Panc1 (cell line): ENCODE measurements at regions not wholly inside any gene's neighbourhood (a gene's known extent, or its start where the extent isn't known, plus 50 kb on each side); places are given as distances from the start of the nearest gene placed in this dataset.

Experiments used
- ATAC-seq: fragments of 200-7000 bp; cut with Tn5 transposase; 2 replicates; pipeline ENCODE4 v1.9.1; 2020; ENCODE audit warnings: mild to moderate bottlenecking, moderate library complexity
- BruUV-seq: library from RNA; stranded (reverse); fragments of 400-500 nt; replicated peaks from 2 replicates; lab custom pipeline; 2021; lab: Mats Ljungman, UMichigan
- CTCF ChIA-PET: fragments of 300-600 bp; sonication (Branson Sonifier 250); formaldehyde crosslinking; loops from one replicate; lab custom pipeline; 2022; ENCODE audit warnings: antibody characterized with exemption; lab: Charles Lee
- POLR2A ChIA-PET: fragments of 300-600 bp; sonication (Branson Sonifier 250); formaldehyde crosslinking; loops from one replicate; lab custom pipeline; 2022; ENCODE audit warnings: antibody characterized with exemption; lab: Charles Lee
- DNase-seq: peaks from one replicate; pipeline ENCODE4 v3.0.0-alpha.2; 2010; ENCODE audit warnings: low read depth, low spot score
- H3K27ac ChIP-seq: 2 replicates; pipeline ENCODE4 v1.5.1; 2011; ENCODE audit warnings: mild to moderate bottlenecking, low read length, inconsistent platforms
- H3K27me3 ChIP-seq: fragments of 200-500 bp; sonication (Bioruptor generic); 2 replicates; pipeline ENCODE4 v1.6.0; 2014; ENCODE audit warnings: low read length, inconsistent platforms; ENCODE audit not compliant: control insufficient read depth, insufficient read depth
- H3K36me3 ChIP-seq: fragments of 200-500 bp; sonication (Bioruptor generic); 2 replicates; pipeline ENCODE4 v1.5.1; 2014; ENCODE audit warnings: inconsistent platforms, mild to moderate bottlenecking, low read length, moderate library complexity; ENCODE audit not compliant: control insufficient read depth, insufficient read depth
- H3K4me1 ChIP-seq: 2 replicates; pipeline ENCODE4 v1.5.1; 2011; ENCODE audit warnings: inconsistent platforms, mild to moderate bottlenecking, low read length, moderate library complexity; ENCODE audit not compliant: control insufficient read depth, insufficient read depth
- H3K4me3 ChIP-seq, 2 experiments: 2 replicates each; pipeline ENCODE4 v1.5.1; 2011 to 2012; ENCODE audit warnings: low read depth in 2 of 2, low read length in 2 of 2, mild to moderate bottlenecking in 2 of 2, inconsistent platforms in 1 of 2, moderate library complexity in 1 of 2
- H3K9me3 ChIP-seq: fragments of 200-500 bp; sonication (Bioruptor generic); 2 replicates; pipeline ENCODE4 v1.5.1; 2014; ENCODE audit warnings: low read depth, mild to moderate bottlenecking, inconsistent platforms, low read length, moderate library complexity; ENCODE audit not compliant: control insufficient read depth, insufficient read depth
- POLR2AphosphoS5 ChIP-seq: IDR thresholded peaks from 2 replicates; pipeline ENCODE4 v1.6.1; 2012; ENCODE audit warnings: mild to moderate bottlenecking, low read depth, low read length, moderate library complexity
- REST ChIP-seq, 2 experiments: IDR thresholded peaks; 2 replicates each; pipeline ENCODE4 v1.6.1; 2011 to 2012; ENCODE audit warnings: low read depth in 2 of 2, control low read depth in 1 of 2, low read length in 1 of 2, mild to moderate bottlenecking in 1 of 2, moderate library complexity in 1 of 2; ENCODE audit not compliant: insufficient read depth in 1 of 2
- SIN3A ChIP-seq: IDR thresholded peaks from 2 replicates; pipeline ENCODE4 v1.6.1; 2012; ENCODE audit warnings: low read depth, mild to moderate bottlenecking, low read length, moderate library complexity, borderline replicate concordance; ENCODE audit not compliant: insufficient read depth
- TCF7L2 ChIP-seq: IDR thresholded peaks from 2 replicates; pipeline ENCODE4 v1.6.1; 2011; ENCODE audit warnings: mild to moderate bottlenecking, low read depth, low read length, inconsistent platforms
- in situ Hi-C: cut with HindIII; loops from 2 replicates; pipeline ENCODE4 v1.10.0; 2016; ENCODE audit warnings: low sequenced_read_pairs, low pct_unique_long_range_greater_than_20kb
- intact Hi-C: fragments of 100-400 bp; cut with micrococcal nuclease; formaldehyde crosslinking; loops from one replicate; pipeline ENCODE4 v1.10.0; 2022; ENCODE audit not compliant: unreplicated experiment
- TF ChIP-seq, protein P1 (sequence below): fragments of 450-650 bp; IDR thresholded peaks from 2 replicates; pipeline ENCODE4 v1.5.1; 2017; ENCODE audit warnings: mild to moderate bottlenecking

GRCh38 chr13:70644052-70644451 is 535.8 kb upstream of the KLHL1 start:
- no peak overlapping the region for H3K27ac ChIP-seq
- H3K27me3 ChIP-seq, result no peaks in the 10 kb centered on the region
- no TSS peak for BruUV-seq
- ChIA-PET POLR2A (no interaction called here), CTCF (no interaction called here)
- ATAC-seq (no peak), DNase-seq (no peak)
- H3K36me3 ChIP-seq, result no peaks in the 10 kb centered on the region
- intact Hi-C loops (no loop called here), in situ Hi-C loops (no loop called here)
- no peaks in the 10 kb centered on the region for H3K9me3 ChIP-seq
- H3K4me1 ChIP-seq, result no peaks in the 10 kb centered on the region
- no peak overlapping the region for H3K4me3 ChIP-seq
- no peak for TF ChIP-seq TCF7L2

GRCh38 chr13:70634893-70635292 is 526.6 kb upstream of the KLHL1 start:
- TF ChIP-seq TCF7L2, result no peak
- TF ChIP-seq SIN3A, result no peak
- TF ChIP-seq, protein P1, sequence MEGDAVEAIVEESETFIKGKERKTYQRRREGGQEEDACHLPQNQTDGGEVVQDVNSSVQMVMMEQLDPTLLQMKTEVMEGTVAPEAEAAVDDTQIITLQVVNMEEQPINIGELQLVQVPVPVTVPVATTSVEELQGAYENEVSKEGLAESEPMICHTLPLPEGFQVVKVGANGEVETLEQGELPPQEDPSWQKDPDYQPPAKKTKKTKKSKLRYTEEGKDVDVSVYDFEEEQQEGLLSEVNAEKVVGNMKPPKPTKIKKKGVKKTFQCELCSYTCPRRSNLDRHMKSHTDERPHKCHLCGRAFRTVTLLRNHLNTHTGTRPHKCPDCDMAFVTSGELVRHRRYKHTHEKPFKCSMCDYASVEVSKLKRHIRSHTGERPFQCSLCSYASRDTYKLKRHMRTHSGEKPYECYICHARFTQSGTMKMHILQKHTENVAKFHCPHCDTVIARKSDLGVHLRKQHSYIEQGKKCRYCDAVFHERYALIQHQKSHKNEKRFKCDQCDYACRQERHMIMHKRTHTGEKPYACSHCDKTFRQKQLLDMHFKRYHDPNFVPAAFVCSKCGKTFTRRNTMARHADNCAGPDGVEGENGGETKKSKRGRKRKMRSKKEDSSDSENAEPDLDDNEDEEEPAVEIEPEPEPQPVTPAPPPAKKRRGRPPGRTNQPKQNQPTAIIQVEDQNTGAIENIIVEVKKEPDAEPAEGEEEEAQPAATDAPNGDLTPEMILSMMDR, result no peak
- no peak for TF ChIP-seq POLR2AphosphoS5
- TF ChIP-seq REST (IDR thresholded peaks at IDR 0.05; ENCODE audit: insufficient read depth in 1 of 2, low read depth in 2 of 2, low read length in 1 of 2), result no peak
- POLR2A ChIA-PET, result no interaction called here
- H3K4me3 ChIP-seq, result no peak overlapping the region
- no peaks in the 10 kb centered on the region for H3K4me1 ChIP-seq
- H3K27ac ChIP-seq, result no peak overlapping the region
- DNase-seq, result no peak
- no peaks in the 10 kb centered on the region for H3K36me3 ChIP-seq
- intact Hi-C loops (no loop called here), in situ Hi-C loops (no loop called here)
- BruUV-seq, result no TSS peak
- no peak for ATAC-seq
- CTCF ChIA-PET, result no interaction called here
- H3K9me3 ChIP-seq, result no peaks in the 10 kb centered on the region
- no peaks in the 10 kb centered on the region for H3K27me3 ChIP-seq

DNA sequence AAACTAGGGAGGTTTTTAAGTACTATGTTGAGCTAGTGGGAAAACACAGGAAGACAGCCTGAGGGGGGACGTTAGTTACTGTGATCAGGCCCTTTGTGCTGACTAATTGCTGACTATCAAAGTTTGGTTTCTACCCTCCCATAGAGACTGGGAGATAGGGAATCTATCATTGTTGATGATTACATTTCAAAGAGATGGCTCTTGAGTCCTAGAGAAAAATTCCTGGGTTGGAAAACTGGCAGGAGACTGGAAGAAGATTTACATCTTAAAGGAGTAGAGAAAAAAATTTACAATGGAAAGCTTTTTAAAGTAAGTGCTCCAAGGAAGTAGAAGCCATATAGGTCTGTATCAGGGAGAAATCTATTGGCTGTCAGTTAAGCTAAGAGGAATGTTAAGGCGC is 522.0 kb upstream of the KLHL1 start:
- in situ Hi-C loops (no loop called here), intact Hi-C loops (no loop called here)
- TF ChIP-seq POLR2AphosphoS5, result no peak
- BruUV-seq, result no TSS peak
- H3K4me1 ChIP-seq, result no peaks in the 10 kb centered on the region
- no peaks in the 10 kb centered on the region for H3K27me3 ChIP-seq
- ATAC-seq (no peak), DNase-seq (no peak)
- no peaks in the 10 kb centered on the region for H3K36me3 ChIP-seq
- no peak overlapping the region for H3K4me3 ChIP-seq
- ChIA-PET CTCF (no interaction called here), POLR2A (no interaction called here)
- no peaks in the 10 kb centered on the region for H3K9me3 ChIP-seq
- no peak overlapping the region for H3K27ac ChIP-seq
